Smooth muscle cell (in vitro differentiated cells): ENCODE measurements at regions not wholly inside any gene's neighbourhood (a gene's known extent, or its start where the extent isn't known, plus 50 kb on each side); places are given as distances from the start of the nearest gene placed in this dataset.

Source experiments
- DNase-seq: peaks from one replicate; lab custom pipeline; 2025; ENCODE audit not compliant: unreplicated experiment; lab: John Stamatoyannopoulos, UW
- H2AFZ ChIP-seq: fragments of 200-600 bp; sonication (generic); 2 replicates; pipeline ENCODE4 v1.6.0; 2016; ENCODE audit warnings: antibody characterized with exemption, low read depth, mild to moderate bottlenecking
- H3F3A ChIP-seq: fragments of 200-600 bp; sonication (generic); 2 replicates; pipeline ENCODE4 v1.6.0; 2017; ENCODE audit warnings: antibody characterized with exemption, low read depth
- H3K27ac ChIP-seq: fragments of 200-600 bp; sonication (generic); 2 replicates; pipeline ENCODE4 v1.5.1; 2016; ENCODE audit warnings: low read depth, mild to moderate bottlenecking
- H3K27me3 ChIP-seq: fragments of 200-600 bp; sonication (generic); 2 replicates; pipeline ENCODE4 v1.6.1; 2016; ENCODE audit warnings: low read depth, mild to moderate bottlenecking
- H3K36me3 ChIP-seq: fragments of 200-600 bp; sonication (generic); 2 replicates; pipeline ENCODE4 v1.5.1; 2016; ENCODE audit warnings: low read depth
- H3K4me1 ChIP-seq: fragments of 200-600 bp; sonication (generic); 2 replicates; pipeline ENCODE4 v1.5.1; 2016; ENCODE audit warnings: low read depth
- H3K4me2 ChIP-seq: fragments of 200-600 bp; sonication (generic); 2 replicates; pipeline ENCODE4 v1.6.0; 2016; ENCODE audit warnings: mild to moderate bottlenecking
- H3K4me3 ChIP-seq: fragments of 200-600 bp; sonication (generic); 2 replicates; pipeline ENCODE4 v1.5.1; 2016; ENCODE audit warnings: mild to moderate bottlenecking
- H3K79me2 ChIP-seq: fragments of 200-600 bp; sonication (generic); 2 replicates; pipeline ENCODE4 v1.6.0; 2016; ENCODE audit warnings: low read depth, mild to moderate bottlenecking
- H3K9ac ChIP-seq: fragments of 200-600 bp; sonication (generic); 2 replicates; pipeline ENCODE4 v1.6.0; 2016; ENCODE audit warnings: low read depth
- H3K9me3 ChIP-seq: fragments of 200-600 bp; sonication (generic); replicated peaks from 2 replicates; pipeline ENCODE4 v1.5.1; 2016; ENCODE audit warnings: low read depth
- H4K20me1 ChIP-seq: fragments of 200-600 bp; sonication (generic); 2 replicates; pipeline ENCODE4 v1.6.0; 2016; ENCODE audit warnings: low read depth
- WGBS: methylation state at CpG from one replicate; pipeline ENCODE4 v1.1.7; 2016; ENCODE audit warnings: low lambda C conversion rate; 5-methylcytosine and 5-hydroxymethylcytosine counted together
- TF ChIP-seq, protein P1 (sequence below): fragments of 200-600 bp; sonication (generic); IDR thresholded peaks from 2 replicates; pipeline ENCODE4 v1.5.1; 2017; ENCODE audit warnings: borderline replicate concordance, mild to moderate bottlenecking, antibody characterized with exemption; ENCODE audit not compliant: insufficient read depth, poor library complexity, severe bottlenecking

DNA sequence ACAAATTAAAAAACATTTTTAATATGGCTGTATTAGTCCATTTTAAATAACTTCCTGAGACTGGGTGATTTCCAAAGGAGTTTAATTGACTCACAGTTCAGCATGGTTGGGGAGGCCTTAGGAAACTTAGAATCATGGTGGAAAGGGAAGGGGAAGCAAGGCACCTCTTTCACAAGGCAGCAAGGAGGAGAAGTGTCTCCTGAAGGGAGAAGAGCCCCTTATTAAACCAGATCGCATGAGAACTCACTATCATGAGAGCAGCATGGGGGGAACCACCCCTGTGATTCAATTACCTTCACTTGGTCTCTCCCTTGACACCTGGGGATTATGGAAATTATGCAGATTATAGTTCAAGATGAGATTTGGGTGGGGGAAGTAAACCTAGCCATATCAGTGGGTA, 488.6 kb downstream of the ETS1 start:
- Histone ChIP-seq H3K4me3 (no peak overlapping the region), H3K9ac (no peak overlapping the region), H3K79me2 (no peaks in the 10 kb centered on the region), H3K4me1 (peaks cover 4% of the 10 kb centered on the region), H4K20me1 (no peaks in the 10 kb centered on the region), H3K27ac (no peak overlapping the region), H3K27me3 (no peaks in the 10 kb centered on the region), H3F3A (no peaks in the 10 kb centered on the region), H3K9me3 (no peaks in the 10 kb centered on the region), H3K4me2 (no peak overlapping the region), H3K36me3 (no peaks in the 10 kb centered on the region), H2AFZ (no peak overlapping the region)
- no peak for DNase-seq
- WGBS = 78% methylated on average over 1 of the region's 1 CpG
- TF ChIP-seq, protein P1, sequence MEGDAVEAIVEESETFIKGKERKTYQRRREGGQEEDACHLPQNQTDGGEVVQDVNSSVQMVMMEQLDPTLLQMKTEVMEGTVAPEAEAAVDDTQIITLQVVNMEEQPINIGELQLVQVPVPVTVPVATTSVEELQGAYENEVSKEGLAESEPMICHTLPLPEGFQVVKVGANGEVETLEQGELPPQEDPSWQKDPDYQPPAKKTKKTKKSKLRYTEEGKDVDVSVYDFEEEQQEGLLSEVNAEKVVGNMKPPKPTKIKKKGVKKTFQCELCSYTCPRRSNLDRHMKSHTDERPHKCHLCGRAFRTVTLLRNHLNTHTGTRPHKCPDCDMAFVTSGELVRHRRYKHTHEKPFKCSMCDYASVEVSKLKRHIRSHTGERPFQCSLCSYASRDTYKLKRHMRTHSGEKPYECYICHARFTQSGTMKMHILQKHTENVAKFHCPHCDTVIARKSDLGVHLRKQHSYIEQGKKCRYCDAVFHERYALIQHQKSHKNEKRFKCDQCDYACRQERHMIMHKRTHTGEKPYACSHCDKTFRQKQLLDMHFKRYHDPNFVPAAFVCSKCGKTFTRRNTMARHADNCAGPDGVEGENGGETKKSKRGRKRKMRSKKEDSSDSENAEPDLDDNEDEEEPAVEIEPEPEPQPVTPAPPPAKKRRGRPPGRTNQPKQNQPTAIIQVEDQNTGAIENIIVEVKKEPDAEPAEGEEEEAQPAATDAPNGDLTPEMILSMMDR = no peak

GRCh38 chr11:128095466-128095981, 491.8 kb downstream of the ETS1 start:
- Histone ChIP-seq H3K4me1 (peaks cover 4% of the 10 kb centered on the region), H3K79me2 (no peaks in the 10 kb centered on the region), H4K20me1 (no peaks in the 10 kb centered on the region), H3K27ac (no peak overlapping the region), H3K9me3 (no peaks in the 10 kb centered on the region), H3K4me3 (no peak overlapping the region), H3K27me3 (no peaks in the 10 kb centered on the region), H2AFZ (no peak overlapping the region), H3K4me2 (no peak overlapping the region), H3F3A (no peaks in the 10 kb centered on the region), H3K36me3 (no peaks in the 10 kb centered on the region), H3K9ac (no peak overlapping the region)
- 47% methylated on average over 2 of the region's 2 CpGs for WGBS
- DNase-seq = no peak
- TF ChIP-seq, protein P1 = no peak

- H3K4me3 ChIP-seq = no peak overlapping the region
- no peaks in the 10 kb centered on the region for H3F3A ChIP-seq
- H3K4me1 ChIP-seq = peaks cover 4% of the 10 kb centered on the region
- H3K36me3 ChIP-seq = peaks cover 7% of the 10 kb centered on the region
- no peak overlapping the region for H3K4me2 ChIP-seq
- no peak overlapping the region for H3K9ac ChIP-seq
- no peaks in the 10 kb centered on the region for H3K79me2 ChIP-seq
- no peak overlapping the region for H3K27ac ChIP-seq
- DNase-seq = no peak
- TF ChIP-seq, protein P1 = no peak
- peaks cover 4% of the 10 kb centered on the region for H3K9me3 ChIP-seq
- no peaks in the 10 kb centered on the region for H3K27me3 ChIP-seq
- 98% methylated on average over 2 of the region's 2 CpGs for WGBS
- no peaks in the 10 kb centered on the region for H4K20me1 ChIP-seq
- no peak overlapping the region for H2AFZ ChIP-seq
These were observed 493.7 kb downstream of the ETS1 start for GRCh38 chr11:128093689-128094088.

- Histone ChIP-seq H3K27me3 (no peaks in the 10 kb centered on the region), H3K4me1 (no peaks in the 10 kb centered on the region), H3K9ac (no peak overlapping the region), H3K4me2 (no peak overlapping the region), H2AFZ (no peak overlapping the region), H3F3A (no peaks in the 10 kb centered on the region), H3K36me3 (peaks cover 7% of the 10 kb centered on the region), H3K79me2 (no peaks in the 10 kb centered on the region), H4K20me1 (no peaks in the 10 kb centered on the region), H3K27ac (no peak overlapping the region), H3K4me3 (no peak overlapping the region), H3K9me3 (peaks cover 4% of the 10 kb centered on the region)
- WGBS = 91% methylated on average over 1 of the region's 1 CpG
- TF ChIP-seq, protein P1 = no peak
- no peak for DNase-seq
These were observed 497.4 kb downstream of the ETS1 start for GRCh38 chr11:128089962-128090361.
